Caki2 (cell line): ENCODE measurements at regions not wholly inside any gene's neighbourhood (a gene's known extent, or its start where the extent isn't known, plus 50 kb on each side); places are given as distances from the start of the nearest gene placed in this dataset.
A peak's percentile ranks its signal among the peaks of the same experiment; 100 is the strongest.

Experiments
- DNase-seq: peaks from one replicate; pipeline ENCODE4 v3.0.0-alpha.2; 2015; ENCODE audit warnings: low read depth
- in situ Hi-C: cut with HindIII; loops from 2 replicates; pipeline ENCODE4 v1.10.0; 2016; ENCODE audit warnings: low sequenced_read_pairs, low pct_unique_long_range_greater_than_20kb, mixed read lengths

DNA sequence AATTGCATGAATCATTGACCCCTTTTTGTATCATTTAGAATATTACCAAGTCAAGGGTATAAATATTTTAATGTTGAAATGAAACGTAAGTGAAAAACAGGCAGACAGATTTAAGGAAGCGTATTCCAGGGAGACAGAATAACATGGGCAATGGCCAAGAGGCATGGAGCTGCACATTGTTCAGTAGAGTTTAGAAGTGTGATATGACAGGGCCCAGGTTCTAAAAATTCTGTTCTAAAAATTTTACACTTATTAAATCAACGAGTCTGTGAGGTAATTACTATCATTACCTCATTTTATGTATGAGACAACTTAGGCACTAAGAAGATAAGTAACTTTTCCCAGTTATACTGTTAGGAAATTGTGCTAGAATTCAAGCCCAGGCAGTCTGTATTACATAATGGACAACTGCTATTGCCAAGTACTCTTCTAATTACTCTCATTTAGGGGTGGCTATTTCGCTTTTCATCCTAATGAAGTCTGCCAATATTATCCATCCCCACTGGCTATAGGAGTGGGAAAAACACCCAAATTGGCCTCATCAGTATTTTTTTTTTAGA, 103.2 kb upstream of the NAV3 start:
- no peak for DNase-seq
- in situ Hi-C loops = no loop called here

DNA sequence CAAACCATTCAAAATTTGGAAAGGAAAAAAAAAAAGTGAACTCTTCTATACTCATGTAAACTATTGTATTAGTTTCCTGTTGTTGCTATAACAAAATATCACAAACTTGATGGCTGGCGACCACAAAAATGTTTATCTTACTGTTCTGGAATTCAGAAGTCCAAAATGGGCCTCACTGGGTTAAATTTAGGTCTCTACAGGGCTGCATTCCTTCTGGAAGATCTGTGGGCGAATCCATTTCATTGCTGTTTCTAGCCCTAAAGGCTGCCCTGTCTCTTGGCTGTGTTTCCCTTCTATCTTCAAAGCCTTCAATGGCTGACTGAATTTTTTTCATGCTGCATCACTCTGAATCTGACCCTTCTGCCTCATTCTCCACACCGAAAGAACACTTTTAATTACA, 105.1 kb upstream of the NAV3 start:
- no peak for DNase-seq
- in situ Hi-C loops = no loop called here

DNA sequence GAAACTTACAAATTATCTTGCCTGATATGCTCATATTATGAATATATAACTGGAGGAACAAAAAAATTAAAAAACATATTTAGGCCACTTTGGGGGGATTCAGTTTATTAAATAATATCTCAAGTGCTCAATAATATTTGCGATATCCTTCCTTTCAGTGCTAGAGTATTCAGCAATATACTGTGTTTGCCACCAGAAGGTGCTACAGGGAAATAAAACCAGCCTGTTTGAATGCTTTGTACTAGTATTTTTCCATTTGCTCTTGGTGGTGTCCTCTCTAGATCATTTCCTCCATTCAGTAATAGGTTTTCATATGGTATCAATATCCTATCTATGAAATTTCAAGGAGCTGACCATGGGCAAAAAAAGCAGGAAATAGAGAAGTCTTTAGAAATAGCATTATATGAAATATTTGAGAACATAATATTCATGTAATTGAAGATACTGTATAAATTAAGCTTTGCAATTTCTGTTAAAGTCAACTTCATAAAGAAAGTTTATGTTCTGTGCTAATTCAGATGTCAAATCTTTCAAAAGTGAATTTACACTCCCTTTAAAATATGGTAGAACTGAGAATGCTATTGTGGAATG, 106.2 kb upstream of the NAV3 start:
- peak; percentile 36 for DNase-seq

DNA sequence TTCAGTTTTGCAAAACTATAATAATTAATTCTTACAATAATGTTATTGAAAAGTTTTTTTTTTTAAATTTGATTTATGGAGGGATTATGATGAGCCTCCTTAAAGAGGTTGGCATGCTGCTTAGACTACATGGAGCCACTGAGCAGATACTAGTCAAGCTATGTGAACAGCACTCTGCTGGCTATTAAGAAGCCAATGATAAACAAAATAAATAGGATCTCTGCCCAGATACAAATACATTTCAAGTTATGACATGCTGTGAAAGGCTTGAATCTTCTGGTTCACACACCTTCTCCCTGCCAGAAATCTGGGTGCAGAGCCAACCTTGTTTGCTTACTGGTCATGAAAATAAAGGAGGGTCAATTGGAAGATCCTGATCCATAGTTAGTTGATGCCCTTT, 107.4 kb upstream of the NAV3 start:
- in situ Hi-C loops = no loop called here
- no peak for DNase-seq

More for the DNA sequence above, 106.2 kb upstream of the NAV3 start:
- in situ Hi-C loops = no loop called here

DNA sequence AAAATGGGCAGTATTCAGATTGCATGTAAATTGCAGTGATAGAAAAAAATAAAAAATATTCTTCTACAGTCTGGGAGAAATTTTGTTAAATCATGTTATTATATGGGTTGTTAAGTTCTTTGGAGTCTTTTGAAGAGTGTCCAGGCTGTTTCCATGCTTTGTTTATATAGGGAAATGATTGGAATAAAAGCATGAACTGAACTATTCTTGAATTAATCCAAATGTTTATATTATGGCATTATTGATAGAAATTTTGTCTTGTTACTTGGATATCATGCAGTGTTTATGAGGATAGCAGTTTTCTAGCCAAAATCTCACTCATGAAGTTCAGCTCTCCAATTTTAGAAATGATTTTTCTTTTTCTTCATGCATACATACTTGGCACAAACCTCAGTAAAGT, 108.2 kb upstream of the NAV3 start:
- no peak for DNase-seq
- in situ Hi-C loops = no loop called here

GRCh38 chr12:77720258-77720657, 110.4 kb upstream of the NAV3 start:
- DNase-seq = no peak
- in situ Hi-C loops = no loop called here

- in situ Hi-C loops = no loop called here
These were observed 120.5 kb upstream of the NAV3 start for GRCh38 chr12:77710209-77710608.

DNA sequence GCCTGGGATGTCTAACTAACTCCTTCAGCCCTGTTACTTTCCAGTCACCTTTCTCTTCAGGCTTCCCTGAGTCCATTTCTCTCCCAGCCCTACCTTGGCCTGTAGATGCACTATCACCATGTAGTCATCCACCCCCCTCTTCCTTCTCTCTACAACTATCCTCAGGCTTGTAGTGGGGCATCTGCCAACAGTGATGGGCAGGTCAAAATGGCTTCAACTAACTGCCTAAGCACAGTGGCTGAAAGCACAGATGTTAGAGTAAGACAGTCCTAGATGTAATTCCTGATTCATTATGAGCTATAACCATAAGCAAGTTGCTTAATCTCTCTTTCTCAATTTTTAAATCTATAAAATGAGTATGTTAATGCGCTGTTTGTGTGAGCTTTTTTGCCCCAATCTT, 133.6 kb upstream of the NAV3 start:
- in situ Hi-C loops = no loop called here
- DNase-seq = no peak

More at GRCh38 chr12:77710209-77710608, 120.5 kb upstream of the NAV3 start:
- DNase-seq = no peak

GRCh38 chr12:77696183-77696582, 134.5 kb upstream of the NAV3 start:
- in situ Hi-C loops = no loop called here
- no peak for DNase-seq

GRCh38 chr12:77689510-77690086, 141.1 kb upstream of the NAV3 start:
- DNase-seq = no peak
- in situ Hi-C loops = no loop called here

- in situ Hi-C loops = no loop called here
These were observed 143.4 kb upstream of the NAV3 start for GRCh38 chr12:77687321-77687720.

GRCh38 chr12:77686760-77687159, 143.9 kb upstream of the NAV3 start:
- in situ Hi-C loops = no loop called here
- DNase-seq = no peak

More at GRCh38 chr12:77687321-77687720, 143.4 kb upstream of the NAV3 start:
- no peak for DNase-seq

GRCh38 chr12:77685901-77686300, 144.8 kb upstream of the NAV3 start:
- DNase-seq = no peak
- in situ Hi-C loops = no loop called here

- in situ Hi-C loops = no loop called here
- peak; percentile 33 for DNase-seq
These were observed 145.6 kb upstream of the NAV3 start for GRCh38 chr12:77685112-77685511.

DNA sequence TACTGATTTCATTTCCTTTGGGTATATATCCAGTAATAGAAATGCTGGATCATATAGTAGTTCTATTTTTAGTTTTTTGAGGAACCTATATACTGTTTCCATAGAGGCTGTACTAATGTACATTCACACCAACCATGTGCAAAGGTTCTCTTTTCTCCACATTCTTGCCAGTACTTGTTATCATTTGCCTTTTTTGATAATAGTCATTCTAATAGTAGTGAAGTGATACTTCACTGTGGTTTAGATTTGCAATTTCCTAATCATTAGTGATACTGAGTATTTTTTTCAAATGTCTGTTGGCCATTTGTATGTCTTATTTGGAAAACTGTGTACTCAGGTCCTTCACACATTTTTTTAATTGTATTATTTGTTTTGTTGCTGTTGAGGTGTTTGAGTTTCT, 148.2 kb upstream of the NAV3 start:
- in situ Hi-C loops = no loop called here
- DNase-seq = no peak

DNA sequence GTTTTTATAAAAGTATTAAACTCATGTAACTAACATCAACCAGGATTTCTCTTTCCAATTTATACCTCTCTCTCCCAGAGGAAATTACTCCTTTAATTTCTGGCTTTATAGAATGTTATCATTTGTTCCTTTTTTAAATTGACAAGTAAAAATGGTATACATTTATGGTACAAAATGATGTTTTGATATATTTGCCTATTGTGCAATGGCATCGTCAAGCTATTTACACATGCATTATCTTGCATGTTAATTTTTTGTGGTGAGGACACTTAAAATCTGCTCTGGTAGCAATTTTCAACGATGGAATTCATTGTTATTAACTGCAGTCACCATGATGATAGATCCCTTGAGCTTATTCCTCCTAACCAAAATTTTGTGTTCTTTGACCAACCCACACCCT, 149.0 kb upstream of the NAV3 start:
- DNase-seq = no peak
- in situ Hi-C loops = no loop called here

- in situ Hi-C loops = no loop called here
- peak; percentile 17 for DNase-seq
These were observed 151.0 kb upstream of the NAV3 start for GRCh38 chr12:77679686-77680085.

- in situ Hi-C loops = no loop called here
- no peak for DNase-seq
These were observed 152.1 kb upstream of the NAV3 start for GRCh38 chr12:77678621-77679020.

GRCh38 chr12:77667101-77667500, 163.6 kb upstream of the NAV3 start:
- in situ Hi-C loops = no loop called here
- DNase-seq = no peak

GRCh38 chr12:77648716-77649115, 182.0 kb upstream of the NAV3 start:
- DNase-seq = no peak
- in situ Hi-C loops = no loop called here
